Mucosa of descending colon (tissue), 3 donors: ENCODE measurements at regions not wholly inside any gene's neighbourhood (a gene's known extent, or its start where the extent isn't known, plus 50 kb on each side); places are given as distances from the start of the nearest gene placed in this dataset.

Experiments
- ATAC-seq: fragments of 200-7000 bp; cut with Tn5 transposase; one replicate; pipeline ENCODE4 v1.9.1; 2020; ENCODE audit warnings: mild to moderate bottlenecking, moderate library complexity
- DNase-seq, 3 donors: peaks; one replicate each; pipeline ENCODE4 v3.0.0-alpha.2; 2020
- H3K36me3 ChIP-seq: fragments of 200-600 bp; one replicate; pipeline ENCODE4 v1.8.0; 2021; ENCODE audit warnings: low read depth, mild to moderate bottlenecking
- H3K4me1 ChIP-seq: fragments of 200-600 bp; one replicate; pipeline ENCODE4 v1.8.0; 2021; ENCODE audit warnings: low read depth, mild to moderate bottlenecking
- H3K4me3 ChIP-seq: fragments of 200-600 bp; one replicate; pipeline ENCODE4 v1.8.0; 2021; ENCODE audit warnings: mild to moderate bottlenecking
- H3K9me3 ChIP-seq: fragments of 200-600 bp; one replicate; pipeline ENCODE4 v1.8.0; 2021; ENCODE audit warnings: mild to moderate bottlenecking
- intact Hi-C, 2 donors: fragments of 100-400 bp; cut with DNase I in 1 of 2; cut with micrococcal nuclease in 1 of 2; formaldehyde crosslinking; loops; one replicate each; pipeline versions ENCODE4 v1.11.0 to v1.11.1; 2022; cut with DNase I, micrococcal nuclease
- TF ChIP-seq, protein P1 (sequence below): fragments of 200-600 bp; IDR thresholded peaks from one replicate; pipeline ENCODE4 v1.8.0; 2022; ENCODE audit warnings: antibody characterized with exemption, mild to moderate bottlenecking
- donor health status: DM: no; HTN: no; CAD: no; lungs with moderate emphysema.
- donor health status: DM: no; HTN: no; CAD: no.
- donor health status: DM: no; HTN: yes; CAD: no.

DNA sequence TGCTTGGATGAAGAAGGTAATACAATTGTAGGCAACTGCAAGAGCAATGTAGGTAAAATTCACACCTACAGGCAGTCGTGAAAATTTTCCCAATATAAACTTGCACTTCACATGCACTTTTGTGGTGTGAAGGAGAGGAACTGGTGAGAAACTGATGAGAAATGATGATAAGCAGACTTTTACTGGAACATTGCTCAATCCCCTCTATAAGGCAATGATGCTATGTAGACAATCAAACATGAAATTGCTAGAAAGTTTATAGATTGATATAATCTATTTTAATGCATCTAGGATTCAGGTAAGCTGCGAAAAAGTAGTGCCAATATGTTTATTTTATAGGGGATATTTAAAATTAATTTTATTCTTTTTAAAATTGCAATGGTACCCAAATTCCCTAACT lies 802.2 kb downstream of the KCNT2 start:
- ATAC-seq (no peak), DNase-seq (no peak)
- Histone ChIP-seq H3K9me3 (no peaks in the 10 kb centered on the region), H3K4me3 (no peak overlapping the region), H3K4me1 (no peaks in the 10 kb centered on the region), H3K36me3 (no peaks in the 10 kb centered on the region)
- TF ChIP-seq, protein P1, sequence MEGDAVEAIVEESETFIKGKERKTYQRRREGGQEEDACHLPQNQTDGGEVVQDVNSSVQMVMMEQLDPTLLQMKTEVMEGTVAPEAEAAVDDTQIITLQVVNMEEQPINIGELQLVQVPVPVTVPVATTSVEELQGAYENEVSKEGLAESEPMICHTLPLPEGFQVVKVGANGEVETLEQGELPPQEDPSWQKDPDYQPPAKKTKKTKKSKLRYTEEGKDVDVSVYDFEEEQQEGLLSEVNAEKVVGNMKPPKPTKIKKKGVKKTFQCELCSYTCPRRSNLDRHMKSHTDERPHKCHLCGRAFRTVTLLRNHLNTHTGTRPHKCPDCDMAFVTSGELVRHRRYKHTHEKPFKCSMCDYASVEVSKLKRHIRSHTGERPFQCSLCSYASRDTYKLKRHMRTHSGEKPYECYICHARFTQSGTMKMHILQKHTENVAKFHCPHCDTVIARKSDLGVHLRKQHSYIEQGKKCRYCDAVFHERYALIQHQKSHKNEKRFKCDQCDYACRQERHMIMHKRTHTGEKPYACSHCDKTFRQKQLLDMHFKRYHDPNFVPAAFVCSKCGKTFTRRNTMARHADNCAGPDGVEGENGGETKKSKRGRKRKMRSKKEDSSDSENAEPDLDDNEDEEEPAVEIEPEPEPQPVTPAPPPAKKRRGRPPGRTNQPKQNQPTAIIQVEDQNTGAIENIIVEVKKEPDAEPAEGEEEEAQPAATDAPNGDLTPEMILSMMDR: no peak
- intact Hi-C loops: no loop called here

DNA sequence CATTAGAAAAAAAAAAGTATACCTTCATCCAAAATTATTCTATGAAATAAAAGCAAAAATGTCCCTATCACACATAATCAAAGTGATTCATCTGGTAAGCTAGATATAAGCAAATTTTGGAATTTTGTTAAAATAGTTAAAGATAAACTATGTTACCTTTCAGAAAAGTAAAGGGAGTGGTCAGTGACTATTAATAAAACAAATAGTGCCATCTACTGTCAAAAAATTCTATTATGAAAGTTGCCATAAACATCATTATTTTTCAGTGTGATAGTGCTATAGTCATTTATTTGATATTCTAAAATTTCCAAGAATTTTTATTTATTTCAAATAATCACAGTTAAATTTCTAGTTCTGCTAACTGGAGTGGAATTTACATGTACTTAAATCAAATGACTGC lies 803.7 kb downstream of the KCNT2 start:
- DNase-seq (no peak), ATAC-seq (no peak)
- no peaks in the 10 kb centered on the region for H3K36me3 ChIP-seq
- intact Hi-C loops: no loop called here
- TF ChIP-seq, protein P1: no peak
- H3K4me1 ChIP-seq: no peaks in the 10 kb centered on the region
- no peaks in the 10 kb centered on the region for H3K9me3 ChIP-seq
- H3K4me3 ChIP-seq: no peak overlapping the region

DNA sequence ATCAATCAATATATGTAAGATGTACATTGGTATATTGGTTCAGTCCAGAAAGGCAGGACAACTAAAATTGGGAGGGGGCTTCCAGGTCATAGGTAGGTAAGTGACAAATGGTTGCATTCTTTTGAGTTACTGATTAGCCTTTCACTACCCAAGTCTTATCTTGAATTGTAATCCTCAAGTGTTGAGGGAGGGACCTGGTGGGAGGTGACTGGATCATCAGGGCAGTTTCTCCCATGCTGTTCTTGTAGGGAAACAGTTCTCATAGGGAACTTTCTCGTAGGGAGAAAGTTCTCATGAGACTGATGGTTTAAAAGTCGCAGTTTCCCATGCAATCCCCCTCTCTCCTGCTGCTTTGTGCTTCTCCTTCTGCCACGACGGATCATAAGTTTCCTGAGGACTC lies 809.2 kb downstream of the KCNT2 start:
- no peaks in the 10 kb centered on the region for H3K4me1 ChIP-seq
- intact Hi-C loops: no loop called here
- no peaks in the 10 kb centered on the region for H3K36me3 ChIP-seq
- no peak overlapping the region for H3K4me3 ChIP-seq
- ATAC-seq: no peak
- DNase-seq: no peak
- no peaks in the 10 kb centered on the region for H3K9me3 ChIP-seq
- TF ChIP-seq, protein P1: no peak

DNA sequence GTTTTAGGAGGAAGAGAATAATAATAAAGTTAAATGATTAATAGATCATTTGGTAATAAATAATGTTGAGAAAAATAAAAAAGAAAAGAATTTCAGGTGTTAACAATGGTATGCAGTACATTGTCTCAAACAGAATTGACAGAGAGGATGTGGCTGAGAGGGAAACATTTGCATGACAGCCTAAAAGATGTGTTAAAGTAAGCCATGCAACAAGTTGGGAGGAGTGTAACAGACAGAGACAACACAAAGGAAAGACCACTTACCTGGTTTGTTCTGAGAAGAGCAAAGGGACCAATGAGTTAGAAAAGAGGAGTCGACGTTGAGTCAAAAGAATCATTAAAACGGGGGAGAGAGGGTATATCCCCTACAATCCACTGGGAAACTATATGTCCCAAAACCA lies 814.0 kb downstream of the KCNT2 start:
- intact Hi-C loops: no loop called here
- Histone ChIP-seq H3K9me3 (no peaks in the 10 kb centered on the region), H3K36me3 (no peaks in the 10 kb centered on the region), H3K4me3 (no peak overlapping the region), H3K4me1 (no peaks in the 10 kb centered on the region)
- TF ChIP-seq, protein P1: no peak
- no peak for DNase-seq
- no peak for ATAC-seq

DNA sequence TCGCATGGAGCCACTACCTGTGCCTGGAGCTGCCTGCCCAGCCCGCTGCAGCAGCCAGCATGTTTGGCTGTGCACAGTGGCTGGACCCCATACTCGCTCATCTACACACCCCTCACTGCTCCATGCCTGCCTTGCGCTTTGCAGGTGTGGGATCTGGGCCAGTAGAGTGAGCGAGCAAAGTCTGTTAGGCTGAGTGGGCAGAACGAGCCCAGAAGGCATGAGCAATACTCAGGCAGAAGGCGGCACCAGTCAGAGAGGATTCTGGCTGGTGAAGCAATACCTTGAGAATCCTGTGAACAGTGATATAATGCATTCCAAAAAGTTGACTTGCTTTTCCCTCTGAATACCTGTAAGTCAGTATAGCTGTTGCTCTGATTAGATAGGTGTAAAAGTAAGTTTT lies 816.4 kb downstream of the KCNT2 start:
- no peak for ATAC-seq

More for the DNA sequence above, 816.4 kb downstream of the KCNT2 start:
- no peak for DNase-seq
- Histone ChIP-seq H3K36me3 (no peaks in the 10 kb centered on the region), H3K4me1 (no peaks in the 10 kb centered on the region), H3K9me3 (no peaks in the 10 kb centered on the region), H3K4me3 (no peak overlapping the region)
- intact Hi-C loops: no loop called here
- TF ChIP-seq, protein P1: no peak
